SW480 (cell line): ENCODE measurements at regions not wholly inside any gene's neighbourhood (a gene's known extent, or its start where the extent isn't known, plus 50 kb on each side); places are given as distances from the start of the nearest gene placed in this dataset.
"Not testable (repeated sequence)": the region's sequence is repeated elsewhere in the genome, so short reads cannot be mapped to it uniquely, and the experiment has no call there.

Source experiments
- DNase-seq: peaks from one replicate; pipeline ENCODE4 v3.0.0-alpha.2; 2016; ENCODE audit warnings: low spot score

- peak; percentile 52 for DNase-seq
Measured at GRCh38 chr15:23924686-23925085, 237.6 kb upstream of the NDN start.

GRCh38 chr15:23954931-23955330, 267.8 kb upstream of the NDN start:
- DNase-seq = no peak

GRCh38 chr15:23983500-23984259, 296.6 kb upstream of the NDN start:
- DNase-seq = no peak

- no peak for DNase-seq
Measured at GRCh38 chr15:23994273-23994672, 307.2 kb upstream of the NDN start.

GRCh38 chr15:23998056-23998455, 311.0 kb upstream of the NDN start:
- DNase-seq = no peak

GRCh38 chr15:24008476-24008875, 321.4 kb upstream of the NDN start:
- DNase-seq = no peak

GRCh38 chr15:24017470-24017869, 330.4 kb upstream of the NDN start:
- DNase-seq = no peak

GRCh38 chr15:24039683-24040082, 352.6 kb upstream of the NDN start:
- no peak for DNase-seq

- peak; percentile 33 for DNase-seq
Measured at GRCh38 chr15:24054547-24055245, 367.6 kb upstream of the NDN start.

- DNase-seq = no peak
Measured at GRCh38 chr15:24067733-24068501, 380.8 kb upstream of the NDN start.

- no peak for DNase-seq
Measured at GRCh38 chr15:24075420-24076089, 388.4 kb upstream of the NDN start.

- DNase-seq = no peak
Measured at GRCh38 chr15:24076090-24076784, 389.1 kb upstream of the NDN start.

- no peak for DNase-seq
Measured at GRCh38 chr15:24078310-24079029, 391.4 kb upstream of the NDN start.

GRCh38 chr15:24088941-24089340, 401.8 kb upstream of the NDN start:
- DNase-seq = not testable (repeated sequence)

GRCh38 chr15:24101503-24101902, 414.4 kb upstream of the NDN start:
- not testable (repeated sequence) for DNase-seq

- DNase-seq = not testable (repeated sequence)
Measured at GRCh38 chr15:24107524-24107923, 420.4 kb upstream of the NDN start.

- DNase-seq = not testable (repeated sequence)
Measured at GRCh38 chr15:24107948-24108347, 420.8 kb upstream of the NDN start.

- DNase-seq = not testable (repeated sequence)
Measured at GRCh38 chr15:24108349-24108748, 421.2 kb upstream of the NDN start.

- not testable (repeated sequence) for DNase-seq
Measured at GRCh38 chr15:24139622-24140021, 452.5 kb upstream of the NDN start.

- not testable (repeated sequence) for DNase-seq
Measured at GRCh38 chr15:24145070-24145469, 458.0 kb upstream of the NDN start.

- no peak for DNase-seq
Measured at GRCh38 chr15:24146251-24146650, 459.1 kb upstream of the NDN start.
